A673 (cell line): ENCODE measurements at regions not wholly inside any gene's neighbourhood (a gene's known extent, or its start where the extent isn't known, plus 50 kb on each side); places are given as distances from the start of the nearest gene placed in this dataset.

Experiments used
- BruUV-seq: library from RNA; stranded (reverse); fragments of 400-500 nt; replicated peaks from 2 replicates; lab custom pipeline; 2021; lab: Mats Ljungman, UMichigan
- CTCF ChIA-PET: fragments of 300-600 bp; sonication (Branson Sonifier 250); formaldehyde crosslinking; loops from one replicate; lab custom pipeline; 2022; ENCODE audit warnings: antibody characterized with exemption; lab: Charles Lee
- POLR2A ChIA-PET: fragments of 300-600 bp; sonication (Branson Sonifier 250); formaldehyde crosslinking; loops from one replicate; lab custom pipeline; 2022; ENCODE audit warnings: antibody characterized with exemption; ENCODE audit not compliant: low non-redundant PET; lab: Charles Lee
- DNase-seq: peaks from one replicate; pipeline ENCODE4 v3.0.0-alpha.2; 2015; ENCODE audit warnings: low spot score
- H3K27ac ChIP-seq: fragments of 200-600 bp; sonication (generic); 2 replicates; pipeline ENCODE4 v1.5.1; 2016; ENCODE audit warnings: mixed run types, low read depth, mild to moderate bottlenecking, mixed read lengths, antibody characterized with exemption, low read length; ENCODE audit not compliant: poor library complexity, severe bottlenecking
- H3K27me3 ChIP-seq: fragments of 200-600 bp; sonication (generic); replicated peaks from 2 replicates; pipeline ENCODE4 v1.6.1; 2017; ENCODE audit warnings: mixed run types, low read depth, mild to moderate bottlenecking, mixed read lengths, antibody characterized with exemption, low read length; ENCODE audit not compliant: insufficient read depth, poor library complexity
- H3K36me3 ChIP-seq: fragments of 200-600 bp; sonication (generic); 2 replicates; pipeline ENCODE4 v1.6.1; 2016; ENCODE audit warnings: mixed run types, mild to moderate bottlenecking, mixed read lengths, antibody characterized with exemption, low read length; ENCODE audit not compliant: insufficient read depth, poor library complexity, severe bottlenecking
- H3K4me1 ChIP-seq: fragments of 200-600 bp; sonication (generic); 2 replicates; pipeline ENCODE4 v1.6.1; 2017; ENCODE audit warnings: mixed run types, mild to moderate bottlenecking, mixed read lengths, antibody characterized with exemption, low read length; ENCODE audit not compliant: insufficient read depth, poor library complexity, severe bottlenecking
- H3K4me3 ChIP-seq: fragments of 200-600 bp; sonication (generic); 2 replicates; pipeline ENCODE4 v1.5.1; 2016; ENCODE audit warnings: low read depth, mixed run types, mild to moderate bottlenecking, mixed read lengths, low read length; ENCODE audit not compliant: poor library complexity, severe bottlenecking
- H3K9me3 ChIP-seq: fragments of 200-600 bp; sonication (generic); 2 replicates; pipeline ENCODE4 v1.6.1; 2016; ENCODE audit warnings: mixed run types, low read depth, mild to moderate bottlenecking, mixed read lengths, antibody characterized with exemption, low read length; ENCODE audit not compliant: poor library complexity, severe bottlenecking
- EZH2 ChIP-seq: fragments of 200-600 bp; sonication (generic); IDR thresholded peaks from 2 replicates; pipeline ENCODE4 v1.6.1; 2017; ENCODE audit warnings: borderline replicate concordance, low read depth, mild to moderate bottlenecking, mixed read lengths, antibody characterized with exemption, low read length; ENCODE audit not compliant: poor library complexity, severe bottlenecking
- intact Hi-C: fragments of 100-400 bp; cut with micrococcal nuclease; formaldehyde crosslinking; loops from one replicate; pipeline ENCODE4 v1.10.0; 2022; ENCODE audit not compliant: unreplicated experiment
- TF ChIP-seq, protein P1 (sequence below): fragments of 300-800, 200-600 bp; sonication (generic); conservative IDR thresholded peaks from 2 replicates; pipeline ENCODE4 v1.5.1; 2017; ENCODE audit warnings: low read depth, mild to moderate bottlenecking, antibody characterized with exemption, low read length, moderate library complexity, mixed read lengths

DNA sequence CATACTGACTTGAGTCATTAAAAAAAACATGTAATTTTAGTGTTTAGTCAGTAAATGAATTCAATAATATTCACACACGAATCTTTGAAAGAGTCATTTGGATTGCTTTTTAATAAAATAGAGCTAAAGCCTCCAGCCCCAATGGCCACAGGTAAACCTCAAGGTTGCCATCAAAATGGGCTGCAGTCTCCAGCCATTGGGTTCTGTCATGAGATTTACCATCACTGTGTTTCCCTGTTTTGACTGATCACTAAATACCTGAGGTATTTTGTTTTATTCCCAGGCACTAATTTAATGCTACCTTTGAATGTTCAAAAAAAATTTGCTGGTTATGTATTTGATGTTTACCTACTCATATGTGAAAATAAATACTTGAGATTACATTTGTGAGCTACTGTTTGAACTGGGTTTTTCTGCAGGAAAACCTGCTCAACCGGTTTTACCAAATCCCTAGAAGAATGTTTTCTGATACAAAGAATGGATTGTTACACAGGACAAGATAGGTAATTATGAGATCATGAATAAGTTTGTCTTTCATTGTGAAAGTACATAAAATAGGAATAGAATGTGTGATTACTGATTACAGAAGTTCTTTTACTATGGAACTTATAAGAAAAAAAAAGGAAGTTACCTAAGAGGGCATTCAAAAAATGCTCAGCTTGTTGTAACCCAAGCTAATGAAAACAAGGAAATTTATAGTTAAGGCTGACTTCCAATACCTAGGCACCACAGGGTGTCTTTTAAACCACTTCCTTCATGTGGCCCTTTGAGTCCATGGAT is 391.3 kb downstream of the EFNB2 start:
- no peak for TF ChIP-seq EZH2
- TF ChIP-seq, protein P1, sequence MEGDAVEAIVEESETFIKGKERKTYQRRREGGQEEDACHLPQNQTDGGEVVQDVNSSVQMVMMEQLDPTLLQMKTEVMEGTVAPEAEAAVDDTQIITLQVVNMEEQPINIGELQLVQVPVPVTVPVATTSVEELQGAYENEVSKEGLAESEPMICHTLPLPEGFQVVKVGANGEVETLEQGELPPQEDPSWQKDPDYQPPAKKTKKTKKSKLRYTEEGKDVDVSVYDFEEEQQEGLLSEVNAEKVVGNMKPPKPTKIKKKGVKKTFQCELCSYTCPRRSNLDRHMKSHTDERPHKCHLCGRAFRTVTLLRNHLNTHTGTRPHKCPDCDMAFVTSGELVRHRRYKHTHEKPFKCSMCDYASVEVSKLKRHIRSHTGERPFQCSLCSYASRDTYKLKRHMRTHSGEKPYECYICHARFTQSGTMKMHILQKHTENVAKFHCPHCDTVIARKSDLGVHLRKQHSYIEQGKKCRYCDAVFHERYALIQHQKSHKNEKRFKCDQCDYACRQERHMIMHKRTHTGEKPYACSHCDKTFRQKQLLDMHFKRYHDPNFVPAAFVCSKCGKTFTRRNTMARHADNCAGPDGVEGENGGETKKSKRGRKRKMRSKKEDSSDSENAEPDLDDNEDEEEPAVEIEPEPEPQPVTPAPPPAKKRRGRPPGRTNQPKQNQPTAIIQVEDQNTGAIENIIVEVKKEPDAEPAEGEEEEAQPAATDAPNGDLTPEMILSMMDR, result no peak
- Histone ChIP-seq H3K36me3 (no peaks in the 10 kb centered on the region), H3K9me3 (no peaks in the 10 kb centered on the region), H3K4me3 (no peak overlapping the region), H3K27me3 (no peaks in the 10 kb centered on the region), H3K27ac (no peak overlapping the region), H3K4me1 (no peaks in the 10 kb centered on the region)
- intact Hi-C loops, result no loop called here
- BruUV-seq, result no TSS peak
- CTCF ChIA-PET, result no interaction called here
- POLR2A ChIA-PET, result no interaction called here
- DNase-seq, result no peak

DNA sequence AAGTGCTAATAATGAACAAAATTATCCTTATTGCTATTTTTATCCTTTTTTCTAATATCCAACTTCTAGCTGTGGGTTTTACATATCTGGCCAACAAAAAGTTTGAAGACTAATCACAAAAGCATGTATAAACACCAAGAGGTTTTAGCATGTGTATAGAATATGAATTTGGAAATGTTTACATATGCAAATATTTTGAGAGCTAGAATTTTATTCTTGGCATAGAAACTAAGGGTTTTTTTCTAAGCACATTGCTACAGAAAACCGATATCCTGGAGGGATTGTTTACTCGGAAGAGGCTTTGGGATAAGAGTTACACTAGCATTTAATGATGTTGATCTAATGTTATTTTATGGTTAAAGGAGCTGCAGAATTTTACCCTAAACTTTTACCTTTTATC is 392.1 kb downstream of the EFNB2 start:
- no peak for DNase-seq
- intact Hi-C loops, result no loop called here
- TF ChIP-seq, protein P1, result no peak
- TF ChIP-seq EZH2, result no peak
- ChIA-PET POLR2A (no interaction called here), CTCF (no interaction called here)
- H3K27ac ChIP-seq, result no peak overlapping the region
- no peaks in the 10 kb centered on the region for H3K9me3 ChIP-seq
- H3K4me3 ChIP-seq, result no peak overlapping the region
- no peaks in the 10 kb centered on the region for H3K27me3 ChIP-seq
- no TSS peak for BruUV-seq
- no peaks in the 10 kb centered on the region for H3K4me1 ChIP-seq
- no peaks in the 10 kb centered on the region for H3K36me3 ChIP-seq

DNA sequence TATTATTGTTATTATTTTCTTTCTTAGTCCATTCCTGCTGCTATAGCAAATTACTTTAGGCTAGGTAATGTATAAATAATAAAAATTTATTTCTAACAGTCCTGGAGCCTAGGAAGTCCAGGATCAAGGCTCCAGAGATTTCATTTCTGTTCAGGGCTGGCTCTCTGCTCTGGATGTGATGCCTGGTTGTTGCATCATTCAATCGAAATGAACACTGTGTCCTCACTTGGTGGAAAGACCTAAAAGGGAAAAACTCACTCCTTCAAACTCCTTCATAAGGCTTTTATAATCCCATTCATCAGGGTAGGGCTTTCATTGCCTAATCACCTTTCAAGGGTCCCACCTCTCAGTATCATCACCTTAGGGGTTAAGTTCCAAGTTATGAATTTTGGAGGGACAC is 395.0 kb downstream of the EFNB2 start:
- Histone ChIP-seq H3K4me1 (no peaks in the 10 kb centered on the region), H3K36me3 (no peaks in the 10 kb centered on the region), H3K4me3 (no peak overlapping the region), H3K9me3 (no peaks in the 10 kb centered on the region), H3K27me3 (no peaks in the 10 kb centered on the region), H3K27ac (no peak overlapping the region)
- ChIA-PET CTCF (no interaction called here), POLR2A (no interaction called here)
- BruUV-seq, result no TSS peak
- intact Hi-C loops, result no loop called here
- TF ChIP-seq, protein P1, result no peak
- no peak for TF ChIP-seq EZH2
- DNase-seq, result no peak
